ENCODE measurements at regions not wholly inside any gene's neighbourhood (a gene's known extent, or its start where the extent isn't known, plus 50 kb on each side); places are given as distances from the start of the nearest gene placed in this dataset.

DNA sequence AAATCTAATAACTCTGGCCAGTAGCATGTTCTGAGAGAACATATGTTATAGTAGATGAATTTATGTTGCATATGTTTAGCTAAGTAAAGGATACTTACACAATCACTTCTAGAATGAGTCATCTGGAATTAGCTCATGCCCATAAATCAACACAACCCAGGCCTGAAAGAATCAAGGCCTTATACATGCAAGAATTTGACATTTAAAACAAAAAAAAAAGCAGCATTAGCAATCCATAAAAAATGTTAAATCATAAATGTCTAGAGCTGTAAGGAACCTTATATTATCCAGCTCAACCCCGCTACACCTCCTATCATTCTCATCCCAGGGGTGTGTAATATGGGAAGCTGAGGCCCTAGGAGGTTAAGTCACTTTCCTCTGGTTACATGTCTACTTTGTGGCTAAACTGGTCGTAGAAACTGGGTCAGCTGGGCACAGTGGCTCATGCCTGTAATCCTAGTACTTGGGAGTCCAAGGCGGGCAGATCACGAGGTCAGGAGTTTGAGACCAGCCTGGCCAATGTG is 105.2 kb upstream of the CARMIL1 start:
- peaks cover 11% of the 10 kb centered on the region for H3K36me3 Mint-ChIP-seq
- no peak for DNase-seq (ENCODE audit: extremely low spot score, unreplicated experiment)
- H3K9me3 Mint-ChIP-seq = peaks cover 13% of the 10 kb centered on the region
- TF ChIP-seq CTCF (conservative IDR thresholded peaks at IDR 0.05) = no peak
- H3K27me3 Mint-ChIP-seq = no peaks in the 10 kb centered on the region
- peak overlapping the region; percentile 10 for H3K4me3 Mint-ChIP-seq
- H3K27ac Mint-ChIP-seq = peak overlapping the region; percentile 33
- H3K4me1 Mint-ChIP-seq (ENCODE audit: unreplicated experiment) = peaks cover 25% of the 10 kb centered on the region

DNA sequence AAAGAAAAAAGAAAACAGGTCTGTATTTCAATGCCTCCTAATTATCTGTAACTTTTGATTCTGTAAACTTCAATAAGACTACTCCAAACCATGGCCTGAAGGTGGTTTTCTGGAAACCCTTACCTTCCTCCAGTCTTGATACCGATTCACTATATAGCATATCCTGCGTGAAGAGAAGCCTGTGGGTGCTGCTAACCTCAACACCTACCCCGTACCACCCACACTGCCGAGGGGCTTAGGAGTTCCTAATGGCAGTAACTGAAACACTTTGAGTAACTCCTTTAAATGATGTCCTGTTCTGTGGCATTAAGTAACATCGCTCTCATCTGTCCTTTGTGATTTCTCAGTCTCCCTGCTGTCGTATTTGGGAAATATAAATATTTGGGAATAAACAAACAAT is 104.5 kb upstream of the CARMIL1 start:
- H3K4me3 Mint-ChIP-seq = no peak overlapping the region
- H3K9me3 Mint-ChIP-seq = peaks cover 13% of the 10 kb centered on the region
- peak overlapping the region; percentile 48 for H3K27ac Mint-ChIP-seq
- no peak for DNase-seq (ENCODE audit: extremely low spot score, unreplicated experiment)
- H3K4me1 Mint-ChIP-seq (ENCODE audit: unreplicated experiment) = peaks cover 25% of the 10 kb centered on the region
- TF ChIP-seq CTCF (conservative IDR thresholded peaks at IDR 0.05) = no peak
- H3K36me3 Mint-ChIP-seq = peaks cover 11% of the 10 kb centered on the region
- no peaks in the 10 kb centered on the region for H3K27me3 Mint-ChIP-seq

- H3K4me1 Mint-ChIP-seq (ENCODE audit: unreplicated experiment) = peaks cover 25% of the 10 kb centered on the region
- no peaks in the 10 kb centered on the region for H3K27me3 Mint-ChIP-seq
- H3K36me3 Mint-ChIP-seq = peaks cover 11% of the 10 kb centered on the region
- H3K4me3 Mint-ChIP-seq = no peak overlapping the region
- H3K27ac Mint-ChIP-seq = peak overlapping the region; percentile 43
- no peak for TF ChIP-seq CTCF (conservative IDR thresholded peaks at IDR 0.05)
- H3K9me3 Mint-ChIP-seq = peaks cover 13% of the 10 kb centered on the region
- DNase-seq (ENCODE audit: extremely low spot score, unreplicated experiment) = no peak
Observed at GRCh38 chr6:25175196-25175595, 104.0 kb upstream of the CARMIL1 start.

DNA sequence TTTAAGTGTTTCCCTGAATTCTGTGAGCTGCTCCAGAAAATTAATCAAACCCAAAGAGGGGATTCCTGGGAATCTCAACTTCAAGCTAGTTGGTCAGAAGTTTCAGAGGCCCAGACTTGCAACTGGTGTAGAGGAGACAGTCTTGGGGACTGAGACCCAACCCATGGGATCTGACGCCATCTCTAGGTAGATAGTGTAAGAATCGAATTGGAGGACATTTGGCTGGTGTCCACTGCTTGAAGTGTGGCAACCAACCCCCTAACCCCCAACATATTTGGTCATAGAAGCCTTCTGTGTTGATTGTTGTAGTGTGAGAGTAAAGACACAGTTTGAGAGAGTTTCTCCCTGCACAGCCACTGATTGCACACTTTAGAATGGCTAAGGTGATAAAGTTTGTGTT is 103.5 kb upstream of the CARMIL1 start:
- H3K27me3 Mint-ChIP-seq = no peaks in the 10 kb centered on the region
- H3K36me3 Mint-ChIP-seq = peaks cover 11% of the 10 kb centered on the region
- H3K4me1 Mint-ChIP-seq (ENCODE audit: unreplicated experiment) = peaks cover 24% of the 10 kb centered on the region
- peak overlapping the region; percentile 43 for H3K27ac Mint-ChIP-seq
- DNase-seq (ENCODE audit: extremely low spot score, unreplicated experiment) = no peak
- peaks cover 13% of the 10 kb centered on the region for H3K9me3 Mint-ChIP-seq
- no peak overlapping the region for H3K4me3 Mint-ChIP-seq
- no peak for TF ChIP-seq CTCF (conservative IDR thresholded peaks at IDR 0.05)

DNA sequence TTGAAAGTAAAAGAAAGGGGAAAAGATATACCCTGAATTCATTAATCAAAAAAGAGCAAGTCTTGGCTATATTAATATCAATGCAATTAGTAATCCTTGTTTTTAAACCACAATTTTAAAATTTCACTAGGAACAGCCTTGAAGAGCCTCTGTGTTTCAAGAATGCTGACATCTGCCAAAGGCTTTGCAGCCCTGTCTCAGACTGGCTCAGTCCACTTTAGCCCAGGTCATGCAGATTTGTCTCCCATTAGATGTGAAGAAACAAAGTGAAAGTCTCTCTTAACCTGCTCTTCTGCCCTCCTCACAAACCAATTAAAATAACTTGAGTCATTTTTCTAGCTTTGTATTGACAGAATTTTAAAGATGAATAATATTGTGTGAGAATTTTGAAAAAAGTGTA is 102.7 kb upstream of the CARMIL1 start:
- TF ChIP-seq CTCF (conservative IDR thresholded peaks at IDR 0.05) = no peak
- peaks cover 8% of the 10 kb centered on the region for H3K9me3 Mint-ChIP-seq
- peaks cover 16% of the 10 kb centered on the region for H3K4me1 Mint-ChIP-seq (ENCODE audit: unreplicated experiment)
- no peaks in the 10 kb centered on the region for H3K27me3 Mint-ChIP-seq
- DNase-seq (ENCODE audit: extremely low spot score, unreplicated experiment) = no peak
- no peak overlapping the region for H3K4me3 Mint-ChIP-seq
- H3K27ac Mint-ChIP-seq = no peak overlapping the region
- peaks cover 8% of the 10 kb centered on the region for H3K36me3 Mint-ChIP-seq
